H54 (cell line): ENCODE measurements at regions not wholly inside any gene's neighbourhood (a gene's known extent, or its start where the extent isn't known, plus 50 kb on each side); places are given as distances from the start of the nearest gene placed in this dataset.

Experiments used
- DNase-seq: peaks from one replicate; pipeline ENCODE4 v3.0.0; 2011; ENCODE audit warnings: low spot score, mixed read lengths; ENCODE audit not compliant: insufficient read length
- FAIRE-seq: peaks from 3 replicates; lab custom pipeline; 2011; peaks lifted over from hg19 to GRCh38; lab: Jason Lieb, UNC
- POLR2A ChIP-seq: IDR thresholded peaks from 2 replicates; pipeline ENCODE4 v1.6.1; 2011; ENCODE audit warnings: low read depth, mild to moderate bottlenecking, low read length

GRCh38 chr15:61613729-61614128 lies 384.6 kb upstream of the RORA start:
- FAIRE-seq (no peak), DNase-seq (no peak)
- no peak for TF ChIP-seq POLR2A

- DNase-seq (no peak), FAIRE-seq (no peak)
- no peak for TF ChIP-seq POLR2A
These were observed 384.0 kb upstream of the RORA start for GRCh38 chr15:61613138-61613537.

- no peak for TF ChIP-seq POLR2A
- DNase-seq (no peak), FAIRE-seq (no peak)
These were observed 383.0 kb upstream of the RORA start for GRCh38 chr15:61612111-61612510.

GRCh38 chr15:61605343-61605742 lies 376.2 kb upstream of the RORA start:
- no peak for TF ChIP-seq POLR2A
- no peak for FAIRE-seq
- no peak for DNase-seq

GRCh38 chr15:61598655-61599054 lies 369.6 kb upstream of the RORA start:
- TF ChIP-seq POLR2A = no peak
- DNase-seq = no peak
- no peak for FAIRE-seq

- FAIRE-seq = no peak
- no peak for DNase-seq
- no peak for TF ChIP-seq POLR2A
These were observed 355.3 kb upstream of the RORA start for GRCh38 chr15:61584410-61584809.

- no peak for TF ChIP-seq POLR2A
- no peak for FAIRE-seq
- no peak for DNase-seq
These were observed 353.0 kb upstream of the RORA start for GRCh38 chr15:61582092-61582491.

GRCh38 chr15:61575597-61575996 lies 346.5 kb upstream of the RORA start:
- no peak for DNase-seq
- no peak for FAIRE-seq
- TF ChIP-seq POLR2A = no peak

- no peak for DNase-seq
- no peak for TF ChIP-seq POLR2A
- FAIRE-seq = no peak
These were observed 341.9 kb upstream of the RORA start for GRCh38 chr15:61571026-61571425.

GRCh38 chr15:61564785-61565184 lies 335.7 kb upstream of the RORA start:
- TF ChIP-seq POLR2A = no peak
- no peak for DNase-seq
- no peak for FAIRE-seq

GRCh38 chr15:61558172-61559136 lies 329.4 kb upstream of the RORA start:
- FAIRE-seq (no peak), DNase-seq (no peak)
- TF ChIP-seq POLR2A = no peak

- TF ChIP-seq POLR2A = no peak
- DNase-seq (no peak), FAIRE-seq (no peak)
These were observed 327.0 kb upstream of the RORA start for GRCh38 chr15:61556037-61556648.

GRCh38 chr15:61549727-61550126 lies 320.6 kb upstream of the RORA start:
- TF ChIP-seq POLR2A = no peak
- no peak for FAIRE-seq
- no peak for DNase-seq

GRCh38 chr15:61545763-61546162 lies 316.7 kb upstream of the RORA start:
- DNase-seq = no peak
- no peak for TF ChIP-seq POLR2A
- no peak for FAIRE-seq

GRCh38 chr15:61541516-61541915 lies 312.4 kb upstream of the RORA start:
- DNase-seq (no peak), FAIRE-seq (no peak)
- TF ChIP-seq POLR2A = no peak

- DNase-seq (no peak), FAIRE-seq (no peak)
- TF ChIP-seq POLR2A = no peak
These were observed 308.2 kb upstream of the RORA start for GRCh38 chr15:61537337-61537736.
